Endodermal cell (in vitro differentiated cells): ENCODE measurements at regions not wholly inside any gene's neighbourhood (a gene's known extent, or its start where the extent isn't known, plus 50 kb on each side); places are given as distances from the start of the nearest gene placed in this dataset.

ENCODE experiments used
- DNase-seq: peaks from one replicate; pipeline ENCODE4 v3.0.0-alpha.2; 2017
- H3K27ac ChIP-seq: 2 replicates; pipeline ENCODE4 v1.5.1; 2013; ENCODE audit warnings: mild to moderate bottlenecking, low read depth, low read length, moderate library complexity
- H3K27me3 ChIP-seq: 2 replicates; pipeline ENCODE4 v1.6.1; 2013; ENCODE audit warnings: mild to moderate bottlenecking, low read length, moderate library complexity; ENCODE audit not compliant: insufficient read depth, control insufficient read depth, poor library complexity, severe bottlenecking
- H3K36me3 ChIP-seq: 2 replicates; pipeline ENCODE4 v1.7.0; 2013; ENCODE audit warnings: mild to moderate bottlenecking, low read length, moderate library complexity; ENCODE audit not compliant: control insufficient read depth, insufficient read depth
- H3K4me1 ChIP-seq: one replicate; pipeline ENCODE4 v1.7.0; 2013; ENCODE audit warnings: low read length; ENCODE audit not compliant: control insufficient read depth, insufficient read depth
- H3K4me3 ChIP-seq: 2 replicates; pipeline ENCODE4 v1.5.1; 2013; ENCODE audit warnings: mild to moderate bottlenecking, low read length, moderate library complexity
- H3K9ac ChIP-seq: 2 replicates; pipeline ENCODE4 v1.6.1; 2013; ENCODE audit warnings: mild to moderate bottlenecking, low read length, moderate library complexity; ENCODE audit not compliant: poor library complexity, severe bottlenecking; ENCODE audit errors: extremely low read depth
- H3K9me3 ChIP-seq: 2 replicates; pipeline ENCODE4 v1.6.1; 2013; ENCODE audit warnings: mild to moderate bottlenecking, low read length, moderate library complexity; ENCODE audit not compliant: control insufficient read depth
- H3K27ac Mint-ChIP-seq: 2 replicates; pipeline ENCODE4 v1.8.0; 2020; ENCODE audit warnings: mixed read lengths
- H3K27me3 Mint-ChIP-seq: 2 replicates; pipeline ENCODE4 v1.8.0; 2021; ENCODE audit warnings: mild to moderate bottlenecking, mixed read lengths; ENCODE audit not compliant: insufficient read depth
- H3K36me3 Mint-ChIP-seq: 2 replicates; pipeline ENCODE4 v1.8.0; 2020; ENCODE audit warnings: low read depth, mixed read lengths
- H3K4me1 Mint-ChIP-seq: 2 replicates; pipeline ENCODE4 v1.8.0; 2020; ENCODE audit warnings: mixed read lengths
- H3K4me3 Mint-ChIP-seq: 2 replicates; pipeline ENCODE4 v1.8.0; 2020; ENCODE audit warnings: mild to moderate bottlenecking, moderate library complexity, mixed read lengths
- H3K9me3 Mint-ChIP-seq: 2 replicates; pipeline ENCODE4 v1.8.0; 2020; ENCODE audit warnings: mild to moderate bottlenecking, mixed read lengths
- CTCF ChIP-seq: fragments of 200-600 bp; sonication (generic); conservative IDR thresholded peaks from 2 replicates; pipeline ENCODE4 v1.5.0; 2021; ENCODE audit warnings: antibody characterized with exemption, mild to moderate bottlenecking
- WGBS, 2 experiments: methylation state at CpG; one replicate each; pipeline versions ENCODE4 v1.1.5 to v1.1.7; 2013; ENCODE audit warnings: missing lambda C conversion rate in 2 of 2, mixed read lengths in 1 of 2; ENCODE audit not compliant: insufficient coverage in 1 of 2, insufficient read length in 1 of 2; 5-methylcytosine and 5-hydroxymethylcytosine counted together

- no peak overlapping the region for H3K9ac ChIP-seq
- H3K27me3 ChIP-seq, result no peaks in the 10 kb centered on the region
- H3K9me3 ChIP-seq, result no peaks in the 10 kb centered on the region
- Mint-ChIP-seq H3K27ac (no peak overlapping the region), H3K36me3 (no peaks in the 10 kb centered on the region), H3K4me1 (peaks cover 1% of the 10 kb centered on the region), H3K4me3 (no peak overlapping the region), H3K27me3 (no peaks in the 10 kb centered on the region), H3K9me3 (no peaks in the 10 kb centered on the region)
- 24 to 35% methylated on average over 9 to 11 of the region's 11 CpGs for WGBS, 2 experiments
- no peaks in the 10 kb centered on the region for H3K36me3 ChIP-seq
- H3K27ac ChIP-seq, result no peak overlapping the region
- DNase-seq, result peak; percentile 97
- peak; percentile 99 for TF ChIP-seq CTCF
- H3K4me1 ChIP-seq, result no peaks in the 10 kb centered on the region
- H3K4me3 ChIP-seq, result no peak overlapping the region
Observed at GRCh38 chr2:84314901-84315330, 144.2 kb downstream of the SUCLG1 start.

DNA sequence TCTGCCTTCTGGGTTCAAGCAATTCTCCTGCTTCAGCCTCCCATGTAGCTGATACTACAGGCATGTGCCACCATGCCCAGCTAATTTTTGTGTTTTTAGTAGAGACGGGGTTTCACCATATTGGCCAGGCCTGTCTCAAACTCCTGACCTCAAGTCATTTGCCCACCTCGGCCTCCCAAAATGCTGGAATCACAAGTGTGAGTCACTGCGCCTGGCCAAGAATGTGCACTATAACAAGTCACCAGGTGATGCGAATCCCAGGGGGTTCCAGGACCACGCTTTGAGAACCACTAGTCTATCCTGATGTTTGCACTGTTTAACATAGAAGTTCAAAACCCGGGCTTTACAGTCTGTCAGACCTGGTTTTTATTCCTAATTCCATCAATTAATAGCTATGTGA lies 144.8 kb downstream of the SUCLG1 start:
- no peak for TF ChIP-seq CTCF
- no peaks in the 10 kb centered on the region for H3K36me3 ChIP-seq
- no peak overlapping the region for H3K27ac Mint-ChIP-seq
- no peaks in the 10 kb centered on the region for H3K4me1 ChIP-seq
- H3K36me3 Mint-ChIP-seq, result no peaks in the 10 kb centered on the region
- WGBS, 2 experiments, result 91 to 94% methylated on average over 6 of the region's 6 CpGs
- peaks cover 1% of the 10 kb centered on the region for H3K4me1 Mint-ChIP-seq
- no peaks in the 10 kb centered on the region for H3K27me3 ChIP-seq
- no peak overlapping the region for H3K4me3 Mint-ChIP-seq
- H3K4me3 ChIP-seq, result no peak overlapping the region
- no peaks in the 10 kb centered on the region for H3K9me3 ChIP-seq
- no peak for DNase-seq
- H3K27me3 Mint-ChIP-seq, result no peaks in the 10 kb centered on the region
- H3K27ac ChIP-seq, result no peak overlapping the region
- no peaks in the 10 kb centered on the region for H3K9me3 Mint-ChIP-seq
- H3K9ac ChIP-seq, result no peak overlapping the region

GRCh38 chr2:84309281-84309680 lies 149.8 kb downstream of the SUCLG1 start:
- no peak for TF ChIP-seq CTCF
- Histone ChIP-seq H3K36me3 (no peaks in the 10 kb centered on the region), H3K27me3 (no peaks in the 10 kb centered on the region), H3K4me3 (no peak overlapping the region), H3K9ac (no peak overlapping the region), H3K9me3 (peaks cover 30% of the 10 kb centered on the region), H3K4me1 (no peaks in the 10 kb centered on the region), H3K27ac (no peak overlapping the region)
- 74 to 91% methylated on average over 2 to 3 of the region's 3 CpGs for WGBS, 2 experiments
- Mint-ChIP-seq H3K4me3 (no peak overlapping the region), H3K36me3 (peaks cover 11% of the 10 kb centered on the region), H3K9me3 (peaks cover 37% of the 10 kb centered on the region), H3K27me3 (no peaks in the 10 kb centered on the region), H3K4me1 (no peaks in the 10 kb centered on the region), H3K27ac (no peak overlapping the region)
- DNase-seq, result no peak
